ENCODE measurements at regions not wholly inside any gene's neighbourhood (a gene's known extent, or its start where the extent isn't known, plus 50 kb on each side); places are given as distances from the start of the nearest gene placed in this dataset.

DNA sequence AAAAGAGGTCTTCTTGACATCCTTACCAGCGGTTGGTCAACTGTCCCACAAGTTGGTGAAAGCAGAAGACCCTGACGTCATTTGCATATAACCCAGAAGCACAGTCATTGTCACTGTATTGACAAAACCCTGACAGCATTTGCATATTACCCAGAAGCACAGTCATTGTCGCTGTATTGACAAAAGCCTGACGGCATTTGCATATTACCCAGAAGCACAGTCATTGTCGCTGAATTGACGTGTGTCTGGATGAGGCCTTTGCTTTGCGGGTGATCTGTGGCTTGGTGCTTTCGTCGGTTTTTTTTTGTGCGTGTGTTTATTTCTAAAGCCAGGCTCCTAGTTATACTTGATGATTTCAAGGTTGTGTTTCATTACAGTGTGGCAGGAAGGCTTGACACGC, 1145.2 kb downstream of the BRD1 start:
- TF ChIP-seq, protein P1, sequence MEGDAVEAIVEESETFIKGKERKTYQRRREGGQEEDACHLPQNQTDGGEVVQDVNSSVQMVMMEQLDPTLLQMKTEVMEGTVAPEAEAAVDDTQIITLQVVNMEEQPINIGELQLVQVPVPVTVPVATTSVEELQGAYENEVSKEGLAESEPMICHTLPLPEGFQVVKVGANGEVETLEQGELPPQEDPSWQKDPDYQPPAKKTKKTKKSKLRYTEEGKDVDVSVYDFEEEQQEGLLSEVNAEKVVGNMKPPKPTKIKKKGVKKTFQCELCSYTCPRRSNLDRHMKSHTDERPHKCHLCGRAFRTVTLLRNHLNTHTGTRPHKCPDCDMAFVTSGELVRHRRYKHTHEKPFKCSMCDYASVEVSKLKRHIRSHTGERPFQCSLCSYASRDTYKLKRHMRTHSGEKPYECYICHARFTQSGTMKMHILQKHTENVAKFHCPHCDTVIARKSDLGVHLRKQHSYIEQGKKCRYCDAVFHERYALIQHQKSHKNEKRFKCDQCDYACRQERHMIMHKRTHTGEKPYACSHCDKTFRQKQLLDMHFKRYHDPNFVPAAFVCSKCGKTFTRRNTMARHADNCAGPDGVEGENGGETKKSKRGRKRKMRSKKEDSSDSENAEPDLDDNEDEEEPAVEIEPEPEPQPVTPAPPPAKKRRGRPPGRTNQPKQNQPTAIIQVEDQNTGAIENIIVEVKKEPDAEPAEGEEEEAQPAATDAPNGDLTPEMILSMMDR (IDR thresholded peaks at IDR 0.05; ENCODE audit: low read depth, low read length, poor library complexity, severe bottlenecking), result no peak
- TF ChIP-seq EZH2phosphoT487 (IDR thresholded peaks at IDR 0.05; ENCODE audit: borderline replicate concordance, low read length), result no peak
